DMS53 (cell line): ENCODE measurements at regions not wholly inside any gene's neighbourhood (a gene's known extent, or its start where the extent isn't known, plus 50 kb on each side); places are given as distances from the start of the nearest gene placed in this dataset.

Source experiments
- DNase-seq: peaks from one replicate; lab custom pipeline; 2025; lab: John Stamatoyannopoulos, UW

DNA sequence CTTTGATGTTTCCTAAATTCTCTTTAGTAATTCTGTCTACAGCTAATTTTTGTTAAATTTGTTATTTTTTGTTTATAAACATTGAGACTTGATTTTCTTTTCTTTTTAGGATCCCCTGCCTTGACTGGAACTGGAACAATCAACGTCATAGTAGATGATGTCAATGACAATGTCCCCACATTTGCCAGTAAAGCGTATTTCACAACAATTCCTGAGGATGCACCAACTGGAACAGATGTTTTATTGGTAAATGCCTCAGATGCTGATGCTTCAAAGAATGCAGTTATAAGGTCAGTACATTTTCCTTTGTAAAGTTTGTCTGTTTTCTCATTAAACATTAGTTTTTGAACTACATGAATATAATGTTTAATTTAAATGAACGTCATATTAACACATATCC is 119.4 kb downstream of the FAT4 start:
- DNase-seq: no peak

- DNase-seq: no peak
These were observed 126.1 kb downstream of the FAT4 start for GRCh38 chr4:125440814-125441213.

DNA sequence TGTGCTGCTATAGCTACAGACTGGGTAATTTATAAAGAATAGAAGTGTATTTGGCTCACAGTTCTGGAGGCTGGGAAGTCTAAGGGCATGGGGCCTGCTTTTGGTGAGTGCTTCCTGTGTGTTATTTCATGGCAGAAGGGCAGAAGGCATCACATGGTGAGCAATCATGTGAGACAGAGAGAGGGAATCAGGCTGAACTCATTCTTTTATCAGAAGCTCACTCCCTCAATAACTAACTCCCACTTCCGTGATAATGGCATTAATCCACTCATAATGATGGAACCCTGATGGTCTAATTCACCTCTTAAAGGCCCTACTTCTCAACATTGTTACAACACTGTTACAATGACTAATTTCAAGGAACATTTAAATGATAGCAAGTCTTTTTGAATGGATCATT is 129.4 kb downstream of the FAT4 start:
- no peak for DNase-seq

- DNase-seq: no peak
These were observed 130.8 kb downstream of the FAT4 start for GRCh38 chr4:125445525-125445924.

GRCh38 chr4:125447551-125448290 is 133.0 kb downstream of the FAT4 start:
- DNase-seq: no peak

GRCh38 chr4:125456075-125456474 is 141.3 kb downstream of the FAT4 start:
- no peak for DNase-seq

- DNase-seq: no peak
These were observed 144.8 kb downstream of the FAT4 start for GRCh38 chr4:125459531-125459930.

- no peak for DNase-seq
These were observed 147.1 kb downstream of the FAT4 start for GRCh38 chr4:125461676-125462363.

DNA sequence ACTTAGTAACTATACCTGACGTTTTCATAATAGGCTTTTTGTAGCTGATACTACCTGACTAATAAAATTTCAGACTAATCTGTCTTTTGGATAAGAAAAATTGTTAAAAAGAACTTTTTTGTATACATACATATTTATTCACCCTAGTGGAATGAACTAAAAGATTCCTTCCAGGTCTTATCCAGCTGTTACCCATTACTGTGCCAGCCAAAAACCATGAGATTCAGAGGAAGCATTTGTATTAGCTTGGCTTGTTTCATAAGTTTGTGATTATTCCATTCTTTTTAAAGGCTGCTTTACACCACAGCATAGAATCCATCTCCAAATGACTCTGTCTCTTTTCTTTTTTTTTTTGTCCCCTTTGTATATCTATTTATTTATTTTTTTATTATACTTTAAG is 149.4 kb downstream of the FAT4 start:
- no peak for DNase-seq

DNA sequence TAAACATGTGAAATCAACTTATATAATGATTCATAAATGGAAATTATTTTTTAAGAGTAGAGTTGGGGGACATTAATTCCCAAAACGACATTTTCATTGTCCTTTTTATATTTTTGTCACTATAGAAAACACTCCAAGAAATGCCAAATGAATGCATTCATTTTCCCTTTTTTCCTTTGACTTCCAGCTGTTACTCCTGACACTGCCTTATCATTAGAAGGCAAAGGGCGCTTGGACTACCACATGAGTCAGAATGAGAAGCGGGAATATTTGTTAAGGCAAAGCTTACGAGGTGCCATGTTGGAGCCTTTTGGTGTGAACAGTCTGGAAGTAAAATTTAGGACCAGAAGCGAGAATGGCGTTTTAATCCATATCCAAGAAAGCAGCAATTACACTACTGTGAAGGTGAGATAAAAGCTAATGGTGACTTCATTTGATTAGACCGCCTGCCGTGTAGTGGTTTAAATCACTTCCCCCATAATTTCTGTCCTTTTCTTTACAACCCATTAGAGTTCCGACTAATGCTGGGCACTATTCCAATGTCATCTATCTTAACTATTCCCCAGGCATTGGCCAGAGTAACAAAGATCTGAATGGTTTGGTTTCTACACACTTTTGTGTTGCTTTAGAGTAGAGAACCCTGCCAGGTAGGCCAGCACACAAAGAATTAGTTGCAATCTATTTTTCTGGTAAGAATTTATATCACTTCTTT is 166.7 kb downstream of the FAT4 start:
- DNase-seq: no peak

GRCh38 chr4:125482822-125483221 is 168.1 kb downstream of the FAT4 start:
- DNase-seq: no peak

DNA sequence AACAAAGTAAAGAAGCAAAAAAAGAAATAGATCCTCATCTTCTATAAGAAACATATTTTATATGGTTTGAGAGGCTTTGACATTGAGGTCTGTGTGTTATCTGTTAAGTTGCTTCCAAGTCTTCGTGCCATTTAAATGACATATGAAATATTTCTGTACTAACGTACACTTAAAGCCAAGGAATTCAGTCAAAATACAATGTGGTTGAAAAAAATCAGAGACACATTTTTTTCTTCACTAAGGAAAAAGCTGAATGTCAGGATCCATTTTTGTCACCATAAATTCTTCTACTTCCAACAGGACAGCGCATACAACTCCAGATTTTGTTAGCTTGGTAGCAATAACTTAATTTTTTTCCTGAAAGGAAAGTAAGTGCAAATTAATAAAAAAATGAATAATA is 168.5 kb downstream of the FAT4 start:
- DNase-seq: no peak

DNA sequence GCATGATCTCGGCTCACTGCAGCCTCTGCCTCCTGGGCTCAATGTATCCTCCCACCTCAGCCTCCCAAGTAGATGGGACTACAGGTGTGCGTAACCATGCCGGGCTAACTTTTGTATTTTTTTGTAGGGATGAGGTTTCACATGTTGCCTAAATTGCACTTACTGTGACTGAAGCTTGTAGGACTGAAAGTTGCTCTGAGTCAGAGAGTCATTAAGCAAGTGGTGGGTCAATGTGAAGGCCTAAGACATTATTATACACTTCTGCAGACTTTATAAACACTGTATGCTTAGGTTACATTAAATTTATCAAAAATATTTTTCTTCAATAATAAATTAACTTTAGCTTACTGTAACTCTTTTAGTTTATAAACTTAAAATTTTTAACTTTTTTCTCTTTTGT is 170.2 kb downstream of the FAT4 start:
- no peak for DNase-seq

DNA sequence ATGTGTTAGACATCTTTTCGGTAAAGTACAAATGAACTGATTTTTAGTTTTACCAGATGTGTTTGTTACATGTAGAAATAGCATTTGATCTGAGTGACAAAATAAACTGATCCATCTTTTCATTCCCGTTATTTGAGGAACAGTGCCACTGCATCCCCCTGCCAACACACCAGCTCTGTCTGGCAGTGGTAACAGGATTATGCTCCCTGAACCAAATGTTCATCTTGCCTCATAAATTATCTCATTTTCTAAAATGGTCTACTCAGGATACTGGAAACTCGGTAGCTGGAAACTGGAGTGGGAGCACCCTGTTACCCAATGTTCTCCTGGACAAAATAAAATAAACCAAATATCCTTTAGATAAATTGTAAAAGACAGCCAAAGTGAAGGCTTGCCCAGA is 171.6 kb downstream of the FAT4 start:
- no peak for DNase-seq

- DNase-seq: no peak
These were observed 175.4 kb downstream of the FAT4 start for GRCh38 chr4:125489952-125490690.

- DNase-seq: no peak
These were observed 178.2 kb downstream of the FAT4 start for GRCh38 chr4:125492957-125493356.

DNA sequence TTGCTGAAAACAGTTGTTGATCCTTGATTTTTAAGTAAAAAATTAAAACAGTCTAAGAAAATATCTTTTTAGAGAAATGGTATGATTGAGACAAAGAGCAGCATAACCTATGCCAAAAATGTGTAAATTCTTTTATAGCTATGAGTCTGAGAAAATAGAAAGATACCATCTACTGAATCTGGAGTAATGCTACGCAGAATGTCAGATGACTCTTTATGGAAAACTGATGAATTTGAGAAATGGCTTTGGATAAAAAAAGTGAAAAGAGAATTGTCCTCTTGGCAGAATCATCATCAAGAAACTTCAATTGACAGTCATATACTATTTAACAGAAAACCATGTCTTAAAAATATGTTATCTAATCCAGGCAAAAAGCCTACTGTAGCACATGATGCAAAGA is 183.1 kb downstream of the FAT4 start:
- DNase-seq: no peak

GRCh38 chr4:125498981-125499380 is 184.2 kb downstream of the FAT4 start:
- no peak for DNase-seq

DNA sequence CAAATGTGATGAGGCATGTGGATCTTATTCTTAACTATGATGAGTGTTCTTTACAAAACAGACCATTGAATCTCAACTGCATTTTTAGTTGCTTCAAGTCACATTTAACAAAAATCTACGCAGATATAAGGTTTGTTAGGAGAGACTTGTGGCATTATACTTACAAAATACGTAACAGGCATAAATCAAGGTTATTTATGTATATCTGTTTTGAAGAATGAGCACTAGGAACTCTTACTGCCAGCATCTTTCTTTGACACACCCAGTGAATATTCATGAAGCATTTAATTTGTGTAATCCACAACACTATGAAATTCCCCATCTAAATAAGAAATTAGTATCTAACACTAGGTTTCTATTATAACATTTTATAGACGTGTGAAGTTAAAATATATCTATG is 186.3 kb downstream of the FAT4 start:
- no peak for DNase-seq

GRCh38 chr4:125501568-125501967 is 186.8 kb downstream of the FAT4 start:
- no peak for DNase-seq

DNA sequence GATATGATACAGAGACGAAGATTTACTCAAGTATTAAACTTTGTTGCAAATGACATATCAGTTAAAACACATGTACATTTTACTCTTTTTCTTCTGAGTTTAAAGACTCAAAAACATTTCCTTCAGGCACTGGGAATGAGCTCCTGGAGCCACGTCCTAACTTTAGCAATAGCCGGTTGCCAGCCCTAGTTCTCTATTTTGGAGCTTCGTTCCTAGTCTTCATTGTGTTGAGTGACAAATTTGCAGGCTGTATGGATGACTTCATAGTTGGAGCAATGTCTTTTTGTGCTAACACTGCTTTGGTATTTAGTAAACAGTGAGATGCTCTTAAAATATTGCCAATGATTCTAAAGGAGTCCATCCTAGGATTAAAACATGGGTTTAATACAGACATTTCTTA is 190.9 kb downstream of the FAT4 start:
- DNase-seq: no peak

DNA sequence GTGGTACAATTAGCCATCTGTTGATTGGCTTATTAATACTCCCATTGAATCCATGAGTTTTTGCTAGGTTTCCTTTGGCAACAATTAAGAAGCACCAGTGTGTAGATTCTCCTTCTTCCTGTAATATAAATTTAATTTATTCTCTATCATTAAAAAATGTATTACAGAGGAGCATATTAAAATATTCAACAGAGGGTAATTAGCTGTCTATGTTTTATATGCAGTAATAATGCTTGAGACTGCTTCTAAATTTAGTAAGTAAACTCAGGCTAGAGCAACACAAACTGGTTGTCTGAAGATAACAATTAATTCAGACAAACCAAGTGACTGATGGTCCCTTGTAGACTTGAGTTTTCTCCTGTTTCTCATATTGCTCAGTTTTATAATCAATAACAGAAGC is 192.4 kb downstream of the FAT4 start:
- no peak for DNase-seq

- no peak for DNase-seq
These were observed 197.0 kb downstream of the FAT4 start for GRCh38 chr4:125511715-125512114.
